Peyer's patch (tissue), 4 donors: ENCODE measurements at regions not wholly inside any gene's neighbourhood (a gene's known extent, or its start where the extent isn't known, plus 50 kb on each side); places are given as distances from the start of the nearest gene placed in this dataset.
"Not testable (repeated sequence)": the region's sequence is repeated elsewhere in the genome, so short reads cannot be mapped to it uniquely, and the experiment has no call there.

Experiments used
- DNase-seq, 3 donors: peaks; one replicate each; pipeline ENCODE4 v3.0.0-alpha.2; 2017 to 2019
- H3K27ac ChIP-seq, 4 donors: fragments of 200-600 bp; sonication (generic); one replicate each; pipeline ENCODE4 v1.5.1; 2016 to 2019
- H3K27me3 ChIP-seq, 2 donors: fragments of 200-600 bp; sonication (generic); one replicate each; pipeline ENCODE4 v1.5.1; 2019
- H3K36me3 ChIP-seq, 3 donors: fragments of 200-600 bp; sonication (generic); one replicate each; pipeline ENCODE4 v1.5.1; 2016 to 2019
- H3K4me1 ChIP-seq, 4 donors: fragments of 200-600 bp; sonication (generic); one replicate each; pipeline ENCODE4 v1.5.1; 2016 to 2019
- H3K4me3 ChIP-seq, 4 donors: fragments of 200-600 bp; sonication (generic); 1 replicate in 3 of 4; 2 replicates in 1 of 4; pipeline ENCODE4 v1.5.1; 2016 to 2019; ENCODE audit warnings: mild to moderate bottlenecking in 1 of 4
- H3K9me3 ChIP-seq, 4 donors: fragments of 200-600 bp; sonication (generic); one replicate each; pipeline ENCODE4 v1.5.1; 2016 to 2019; ENCODE audit warnings: mild to moderate bottlenecking in 1 of 4
- CTCF ChIP-seq, 6 experiments: fragments of 450-650 bp in 4 of 6; fragments of 200-600 bp in 2 of 6; sonication (generic) in 1 of 6; IDR thresholded peaks; one replicate each; pipeline ENCODE4 v1.5.1; 2017 to 2019; ENCODE audit warnings: antibody characterized with exemption in 6 of 6, mild to moderate bottlenecking in 3 of 6, moderate library complexity in 1 of 6
- POLR2A ChIP-seq, 2 donors: fragments of 450-650 bp; IDR thresholded peaks; one replicate each; pipeline ENCODE4 v1.5.1; 2017; ENCODE audit warnings: antibody characterized with exemption in 2 of 2, mild to moderate bottlenecking in 2 of 2, moderate library complexity in 2 of 2

- no peak for DNase-seq
- TF ChIP-seq POLR2A (IDR thresholded peaks at IDR 0.05) (no peak), CTCF (IDR thresholded peaks at IDR 0.05) (no peak)
- no peaks in the 10 kb centered on the region for H3K36me3 ChIP-seq
- no peak overlapping the region for H3K27ac ChIP-seq
- H3K4me3 ChIP-seq: no peak overlapping the region
- no peaks in the 10 kb centered on the region for H3K9me3 ChIP-seq
- no peaks in the 10 kb centered on the region for H3K4me1 ChIP-seq
- H3K27me3 ChIP-seq: no peaks in the 10 kb centered on the region
Observed at GRCh38 chr9:96109680-96110351, 192.2 kb downstream of the HSD17B3 start.

GRCh38 chr9:96108691-96109380, 193.1 kb downstream of the HSD17B3 start:
- DNase-seq: no peak
- Histone ChIP-seq H3K4me1 (no peaks in the 10 kb centered on the region), H3K36me3 (no peaks in the 10 kb centered on the region), H3K27me3 (no peaks in the 10 kb centered on the region), H3K27ac (no peak overlapping the region), H3K9me3 (no peaks in the 10 kb centered on the region), H3K4me3 (no peak overlapping the region)
- TF ChIP-seq CTCF (IDR thresholded peaks at IDR 0.05) (no peak), POLR2A (IDR thresholded peaks at IDR 0.05) (no peak)

- no peak overlapping the region for H3K4me3 ChIP-seq
- no peak for DNase-seq
- no peaks in the 10 kb centered on the region for H3K4me1 ChIP-seq
- H3K27ac ChIP-seq: no peak overlapping the region
- H3K36me3 ChIP-seq: no peaks in the 10 kb centered on the region
- TF ChIP-seq CTCF (IDR thresholded peaks at IDR 0.05) (no peak), POLR2A (IDR thresholded peaks at IDR 0.05) (no peak)
- no peaks in the 10 kb centered on the region for H3K27me3 ChIP-seq
- H3K9me3 ChIP-seq: no peaks in the 10 kb centered on the region
Observed at GRCh38 chr9:96107436-96107835, 194.5 kb downstream of the HSD17B3 start.

- Histone ChIP-seq H3K27ac (no peak overlapping the region), H3K4me1 (no peaks in the 10 kb centered on the region), H3K4me3 (no peak overlapping the region), H3K36me3 (no peaks in the 10 kb centered on the region), H3K9me3 (no peaks in the 10 kb centered on the region), H3K27me3 (no peaks in the 10 kb centered on the region)
- TF ChIP-seq CTCF (IDR thresholded peaks at IDR 0.05): no peak
- no peak for TF ChIP-seq POLR2A (IDR thresholded peaks at IDR 0.05)
- DNase-seq: no peak
Observed at GRCh38 chr9:96100385-96101300, 201.3 kb downstream of the HSD17B3 start.

- not testable (repeated sequence) for H3K27me3 ChIP-seq, H3K4me1 ChIP-seq, DNase-seq, H3K9me3 ChIP-seq, H3K36me3 ChIP-seq, H3K27ac ChIP-seq, H3K4me3 ChIP-seq
Observed at GRCh38 chr9:96090630-96091029, 211.3 kb downstream of the HSD17B3 start.
